Globus pallidus (tissue), 1 donor: ENCODE measurements at regions not wholly inside any gene's neighbourhood (a gene's known extent, or its start where the extent isn't known, plus 50 kb on each side); places are given as distances from the start of the nearest gene placed in this dataset.

Experiments
- DNase-seq: peaks from one replicate; pipeline ENCODE4 v3.0.0-alpha.2; 2015; ENCODE audit warnings: low spot score

DNA sequence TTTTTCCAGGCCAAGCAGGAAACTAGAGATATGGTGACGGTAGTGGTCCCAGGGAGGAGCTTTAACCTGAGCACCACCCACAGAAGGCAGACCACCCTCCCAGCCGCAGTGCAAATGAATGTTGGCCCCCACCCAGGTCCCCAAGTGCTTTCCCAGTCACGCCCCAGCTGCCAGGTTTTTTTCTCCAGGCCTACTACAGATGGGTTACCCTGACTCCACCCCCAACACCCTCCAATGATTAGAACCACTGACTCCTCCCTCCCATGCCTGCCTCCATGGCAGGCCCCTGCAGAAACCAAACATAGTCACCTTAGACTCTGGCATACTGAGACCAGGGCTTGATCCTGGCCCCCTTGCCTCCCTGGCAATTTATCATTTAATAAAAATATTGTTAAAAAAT lies 58.7 kb upstream of the CHST1 start:
- DNase-seq = no peak

DNA sequence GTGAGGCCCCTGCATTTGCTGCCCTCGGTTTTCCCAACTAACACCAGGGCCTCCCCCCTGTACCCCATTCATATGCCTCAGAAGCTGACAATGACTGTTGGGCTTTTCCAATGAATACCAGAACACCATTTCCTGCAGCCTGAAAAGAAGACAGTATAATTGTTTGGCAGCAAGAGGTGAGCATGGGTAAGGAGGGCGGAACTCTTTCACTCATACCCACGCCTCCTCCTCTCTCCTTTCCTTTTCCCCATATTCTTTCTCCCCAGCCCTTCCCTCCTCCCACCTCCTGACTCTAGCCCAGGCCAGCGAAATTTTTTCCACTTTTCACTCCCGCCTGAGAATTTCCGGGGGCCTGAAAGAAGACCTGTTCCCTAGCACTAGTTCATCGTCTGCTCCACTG lies 58.0 kb upstream of the CHST1 start:
- no peak for DNase-seq

DNA sequence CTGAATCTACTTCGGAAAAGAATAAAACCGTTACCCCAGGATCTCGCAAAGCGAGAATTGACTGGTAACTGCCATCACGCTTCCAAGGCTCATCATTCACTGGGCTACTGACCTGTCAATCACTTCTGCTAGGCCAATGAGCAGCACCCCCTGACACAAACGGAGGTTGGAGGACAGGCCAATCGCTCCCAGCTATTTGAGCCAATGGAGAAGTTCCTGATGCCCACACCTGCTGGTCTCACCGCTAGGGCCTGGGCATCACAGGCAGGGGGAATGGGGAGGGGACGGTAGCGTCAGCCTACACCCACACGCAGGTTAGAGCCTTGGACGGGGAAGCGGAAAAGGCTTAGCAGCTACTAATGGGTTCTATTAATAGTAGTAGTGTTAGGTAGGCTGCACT lies 56.7 kb upstream of the CHST1 start:
- no peak for DNase-seq

DNA sequence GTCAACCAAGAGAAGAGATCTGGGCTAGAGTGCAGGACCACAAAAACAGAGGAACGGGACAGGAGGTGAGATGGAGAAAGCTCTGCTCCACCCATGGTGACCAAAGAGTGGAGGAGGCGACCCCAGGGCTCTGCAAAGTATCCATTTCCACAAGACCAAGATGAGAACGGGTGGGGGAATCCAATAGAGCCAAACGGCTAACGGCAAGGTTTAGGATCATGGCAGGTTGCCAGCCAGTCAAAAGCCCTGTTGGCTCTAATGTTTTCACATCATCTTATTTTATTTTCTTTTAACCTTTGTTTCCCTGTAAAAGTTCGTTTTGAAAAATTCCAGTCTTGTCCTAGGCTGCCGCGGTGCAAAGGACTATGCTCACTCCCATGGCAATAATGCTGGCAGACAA lies 52.1 kb upstream of the CHST1 start:
- no peak for DNase-seq

DNA sequence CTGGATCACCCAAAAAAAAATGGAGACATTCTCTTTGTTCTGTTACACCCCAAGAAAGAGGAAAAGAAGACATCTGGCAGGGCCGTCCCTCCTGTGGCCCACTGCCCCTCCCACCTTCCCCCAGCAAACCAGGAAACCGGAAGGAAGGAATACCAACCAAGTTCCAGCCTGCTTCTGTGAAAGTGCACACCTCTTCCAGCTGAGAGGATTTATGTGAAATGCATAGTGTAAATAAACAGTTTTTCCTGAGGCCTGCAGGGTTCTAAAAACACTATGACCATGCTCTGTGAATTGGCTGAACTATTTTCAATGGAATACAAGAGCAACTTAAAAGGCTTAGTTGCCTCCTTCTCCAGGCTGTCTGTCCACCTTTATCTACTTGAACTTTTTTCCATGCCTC lies 50.0 kb upstream of the CHST1 start:
- DNase-seq = no peak
